AG04449 (cell line): ENCODE measurements at regions not wholly inside any gene's neighbourhood (a gene's known extent, or its start where the extent isn't known, plus 50 kb on each side); places are given as distances from the start of the nearest gene placed in this dataset.
A peak's percentile ranks its signal among the peaks of the same experiment; 100 is the strongest.
"Not testable (repeated sequence)": the region's sequence is repeated elsewhere in the genome, so short reads cannot be mapped to it uniquely, and the experiment has no call there.

ENCODE experiments used
- CTCF ChIA-PET: fragments of 350-600 bp; formaldehyde crosslinking; extraction: SDS; loops from one replicate; lab custom pipeline; 2021; ENCODE audit warnings: antibody characterized with exemption; lab: Yijun Ruan, JAX
- POLR2A ChIA-PET: fragments of 400-600, 350-600 bp; formaldehyde crosslinking; extraction: SDS; loops from one replicate; lab custom pipeline; 2020; ENCODE audit warnings: antibody characterized with exemption, inconsistent platforms; lab: Yijun Ruan, JAX
- DNase-seq: peaks from one replicate; pipeline ENCODE4 v3.0.0-alpha.2; 2010; ENCODE audit warnings: low read depth, low spot score
- H3K4me3 ChIP-seq: 2 replicates; pipeline ENCODE4 v1.5.1; 2011; ENCODE audit warnings: low read depth, mild to moderate bottlenecking, control low read depth, low read length
- CTCF ChIP-seq: IDR thresholded peaks from one replicate; pipeline ENCODE4 v1.5.1; 2011; ENCODE audit warnings: mild to moderate bottlenecking, moderate library complexity, low read length, control low read depth, inconsistent platforms; ENCODE audit not compliant: insufficient read depth; ENCODE audit errors: missing control alignments

GRCh38 chr11:38543986-38544385 lies 1946.0 kb upstream of the RAG2 start:
- no peak overlapping the region for H3K4me3 ChIP-seq
- CTCF ChIA-PET, result no interaction called here
- no peak for DNase-seq
- POLR2A ChIA-PET, result no interaction called here
- TF ChIP-seq CTCF, result no peak

- POLR2A ChIA-PET, result no interaction called here
- DNase-seq, result peak; percentile 72
- no peak for TF ChIP-seq CTCF
These were observed 1945.3 kb upstream of the RAG2 start for GRCh38 chr11:38543311-38543710.

GRCh38 chr11:38538866-38539680 lies 1941.0 kb upstream of the RAG2 start:
- no peak for TF ChIP-seq CTCF
- ChIA-PET POLR2A (no interaction called here), CTCF (no interaction called here)
- DNase-seq, result no peak
- no peak overlapping the region for H3K4me3 ChIP-seq

More at GRCh38 chr11:38543311-38543710, 1945.3 kb upstream of the RAG2 start:
- CTCF ChIA-PET, result no interaction called here
- H3K4me3 ChIP-seq, result no peak overlapping the region

GRCh38 chr11:38530226-38530625 lies 1932.2 kb upstream of the RAG2 start:
- CTCF ChIA-PET, result no interaction called here
- POLR2A ChIA-PET, result no interaction called here
- no peak overlapping the region for H3K4me3 ChIP-seq
- no peak for DNase-seq
- TF ChIP-seq CTCF, result no peak

- DNase-seq, result no peak
- CTCF ChIA-PET, result no interaction called here
- POLR2A ChIA-PET, result no interaction called here
- no peak overlapping the region for H3K4me3 ChIP-seq
- TF ChIP-seq CTCF, result no peak
These were observed 1926.9 kb upstream of the RAG2 start for GRCh38 chr11:38524945-38525344.

- DNase-seq, result no peak
- ChIA-PET POLR2A (no interaction called here), CTCF (no interaction called here)
- TF ChIP-seq CTCF, result no peak
- H3K4me3 ChIP-seq, result no peak overlapping the region
These were observed 1920.0 kb upstream of the RAG2 start for GRCh38 chr11:38517991-38518390.

GRCh38 chr11:38512830-38513229 lies 1914.8 kb upstream of the RAG2 start:
- DNase-seq, POLR2A ChIA-PET, H3K4me3 ChIP-seq, CTCF ChIA-PET: not testable (repeated sequence)
